Osteoblast (primary cell): ENCODE measurements at regions not wholly inside any gene's neighbourhood (a gene's known extent, or its start where the extent isn't known, plus 50 kb on each side); places are given as distances from the start of the nearest gene placed in this dataset.
"Not testable (repeated sequence)": the region's sequence is repeated elsewhere in the genome, so short reads cannot be mapped to it uniquely, and the experiment has no call there.

Experiments
- DNase-seq: peaks from one replicate; pipeline ENCODE4 v3.0.0; 2011; ENCODE audit warnings: low spot score, mixed read lengths; ENCODE audit not compliant: insufficient read length; ENCODE audit errors: missing footprints
- H2AFZ ChIP-seq: 2 replicates; pipeline ENCODE4 v1.6.0; 2011; ENCODE audit warnings: mild to moderate bottlenecking, low read length
- H3K27ac ChIP-seq: 2 replicates; pipeline ENCODE4 v1.5.1; 2011; ENCODE audit warnings: mild to moderate bottlenecking, low read depth, low read length, moderate library complexity
- H3K27me3 ChIP-seq: 2 replicates; pipeline ENCODE4 v1.6.0; 2012; ENCODE audit warnings: mild to moderate bottlenecking, control low read depth, inconsistent platforms, low read length, moderate library complexity; ENCODE audit not compliant: insufficient read depth
- H3K36me3 ChIP-seq: 2 replicates; pipeline ENCODE4 v1.5.1; 2011; ENCODE audit warnings: mild to moderate bottlenecking, low read length, control low read depth, moderate library complexity; ENCODE audit not compliant: insufficient read depth
- H3K4me1 ChIP-seq: 2 replicates; pipeline ENCODE4 v1.5.1; 2011; ENCODE audit warnings: mild to moderate bottlenecking, low read length, control low read depth, moderate library complexity; ENCODE audit not compliant: insufficient read depth
- H3K4me2 ChIP-seq: 2 replicates; pipeline ENCODE4 v1.6.0; 2011; ENCODE audit warnings: mild to moderate bottlenecking, low read length; ENCODE audit not compliant: insufficient read depth
- H3K4me3 ChIP-seq: fragments of 200-600 bp; sonication (generic); 3 replicates; pipeline ENCODE4 v1.5.1; 2012; ENCODE audit warnings: mild to moderate bottlenecking, low read length, inconsistent platforms; ENCODE audit not compliant: insufficient read depth
- H3K79me2 ChIP-seq: 2 replicates; pipeline ENCODE4 v1.6.0; 2012; ENCODE audit warnings: mild to moderate bottlenecking, low read length, control low read depth, inconsistent platforms; ENCODE audit not compliant: insufficient read depth
- H3K9me3 ChIP-seq: 2 replicates; pipeline ENCODE4 v1.5.1; 2011; ENCODE audit warnings: low read depth, low read length, control low read depth
- H4K20me1 ChIP-seq: 2 replicates; pipeline ENCODE4 v1.6.0; 2012; ENCODE audit warnings: mild to moderate bottlenecking, low read length, control low read depth; ENCODE audit not compliant: insufficient read depth
- TF ChIP-seq, protein P1 (sequence below): IDR thresholded peaks from 2 replicates; pipeline ENCODE4 v1.5.1; 2011; ENCODE audit warnings: mild to moderate bottlenecking, low read depth, low read length, moderate library complexity; ENCODE audit errors: extremely low read depth

DNA sequence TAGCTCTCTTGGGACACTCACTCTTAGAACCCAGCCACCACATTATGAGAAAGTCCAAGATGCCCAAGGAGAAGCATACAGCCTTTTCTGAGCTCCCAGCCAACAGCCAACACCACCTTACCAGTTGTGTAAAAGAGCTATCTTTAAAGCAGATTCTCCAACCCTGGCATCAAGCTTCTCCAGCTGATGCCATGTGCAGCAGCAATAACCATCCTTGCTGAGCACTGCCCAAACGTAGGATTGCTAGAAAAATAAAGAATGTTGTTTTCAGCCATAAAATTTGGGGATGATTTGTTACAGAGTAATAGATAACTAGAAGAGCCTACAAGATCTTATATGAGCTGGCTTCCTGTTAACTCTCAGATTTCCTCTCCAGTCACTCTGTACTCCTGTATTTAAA lies 443.7 kb upstream of the DYNLRB2 start:
- Histone ChIP-seq H3K4me2 (no peak overlapping the region), H3K4me1 (no peaks in the 10 kb centered on the region)

DNA sequence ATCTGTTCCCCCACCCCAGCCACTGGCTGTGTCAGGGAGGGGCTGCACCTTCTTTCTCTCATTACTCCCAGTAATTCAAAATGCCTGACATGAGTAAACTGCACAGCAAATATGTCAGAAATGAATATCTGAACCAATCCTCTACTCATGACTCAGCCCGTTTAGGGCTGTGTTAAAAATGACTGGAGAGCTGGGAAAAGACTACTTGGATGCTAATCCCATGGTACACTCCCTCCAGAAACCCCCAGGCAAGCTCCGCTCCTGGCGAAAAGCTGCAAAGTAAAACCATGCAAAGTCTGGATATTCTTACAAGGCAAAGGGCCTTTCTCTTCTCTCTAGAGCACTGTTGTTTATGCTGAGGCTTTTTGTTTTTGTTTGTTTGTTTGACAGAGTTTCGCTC lies 448.1 kb upstream of the DYNLRB2 start:
- DNase-seq, result peak; percentile 84
- no peak overlapping the region for H2AFZ ChIP-seq
- TF ChIP-seq, protein P1, sequence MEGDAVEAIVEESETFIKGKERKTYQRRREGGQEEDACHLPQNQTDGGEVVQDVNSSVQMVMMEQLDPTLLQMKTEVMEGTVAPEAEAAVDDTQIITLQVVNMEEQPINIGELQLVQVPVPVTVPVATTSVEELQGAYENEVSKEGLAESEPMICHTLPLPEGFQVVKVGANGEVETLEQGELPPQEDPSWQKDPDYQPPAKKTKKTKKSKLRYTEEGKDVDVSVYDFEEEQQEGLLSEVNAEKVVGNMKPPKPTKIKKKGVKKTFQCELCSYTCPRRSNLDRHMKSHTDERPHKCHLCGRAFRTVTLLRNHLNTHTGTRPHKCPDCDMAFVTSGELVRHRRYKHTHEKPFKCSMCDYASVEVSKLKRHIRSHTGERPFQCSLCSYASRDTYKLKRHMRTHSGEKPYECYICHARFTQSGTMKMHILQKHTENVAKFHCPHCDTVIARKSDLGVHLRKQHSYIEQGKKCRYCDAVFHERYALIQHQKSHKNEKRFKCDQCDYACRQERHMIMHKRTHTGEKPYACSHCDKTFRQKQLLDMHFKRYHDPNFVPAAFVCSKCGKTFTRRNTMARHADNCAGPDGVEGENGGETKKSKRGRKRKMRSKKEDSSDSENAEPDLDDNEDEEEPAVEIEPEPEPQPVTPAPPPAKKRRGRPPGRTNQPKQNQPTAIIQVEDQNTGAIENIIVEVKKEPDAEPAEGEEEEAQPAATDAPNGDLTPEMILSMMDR, result no peak

More for the DNA sequence above, 443.7 kb upstream of the DYNLRB2 start:
- H3K27ac ChIP-seq, result no peak overlapping the region
- peaks cover 2% of the 10 kb centered on the region for H3K9me3 ChIP-seq
- H3K79me2 ChIP-seq, result no peaks in the 10 kb centered on the region
- TF ChIP-seq, protein P1, result no peak
- DNase-seq, result no peak
- no peak overlapping the region for H3K4me3 ChIP-seq
- no peaks in the 10 kb centered on the region for H4K20me1 ChIP-seq
- H3K36me3 ChIP-seq, result no peaks in the 10 kb centered on the region
- no peaks in the 10 kb centered on the region for H3K27me3 ChIP-seq
- H2AFZ ChIP-seq, result no peak overlapping the region

DNA sequence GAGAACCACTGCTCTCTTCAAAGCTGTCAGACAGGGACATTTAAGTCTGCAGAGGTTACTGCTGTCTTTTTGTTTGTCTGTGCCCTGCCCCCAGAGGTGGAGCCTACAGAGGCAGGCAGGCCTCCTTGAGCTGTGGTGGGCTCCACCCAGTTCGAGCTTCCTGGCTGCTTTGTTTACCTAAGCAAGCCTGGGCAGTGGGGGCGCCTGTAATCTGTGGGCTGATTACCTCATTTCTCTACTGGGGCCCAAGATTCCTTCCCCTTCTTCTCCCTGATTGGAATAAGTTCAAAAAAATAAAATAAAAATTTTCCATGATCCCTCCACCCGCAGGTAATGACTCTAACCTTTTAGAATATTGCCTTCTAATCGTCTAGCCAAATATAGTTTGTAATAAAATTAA lies 449.3 kb upstream of the DYNLRB2 start:
- not testable (repeated sequence) for H3K27me3 ChIP-seq, H4K20me1 ChIP-seq, H3K4me2 ChIP-seq, H3K4me1 ChIP-seq, H3K27ac ChIP-seq, H3K4me3 ChIP-seq, H3K36me3 ChIP-seq, DNase-seq, H3K79me2 ChIP-seq, H2AFZ ChIP-seq, H3K9me3 ChIP-seq

More for the DNA sequence above, 448.1 kb upstream of the DYNLRB2 start:
- no peak overlapping the region for H3K4me3 ChIP-seq
- H3K4me1 ChIP-seq, result no peaks in the 10 kb centered on the region
- H3K79me2 ChIP-seq, result no peaks in the 10 kb centered on the region
- no peaks in the 10 kb centered on the region for H3K27me3 ChIP-seq
- H3K9me3 ChIP-seq, result peaks cover 2% of the 10 kb centered on the region
- no peaks in the 10 kb centered on the region for H3K36me3 ChIP-seq
- H3K27ac ChIP-seq, result no peak overlapping the region
- H3K4me2 ChIP-seq, result no peak overlapping the region
- no peaks in the 10 kb centered on the region for H4K20me1 ChIP-seq

DNA sequence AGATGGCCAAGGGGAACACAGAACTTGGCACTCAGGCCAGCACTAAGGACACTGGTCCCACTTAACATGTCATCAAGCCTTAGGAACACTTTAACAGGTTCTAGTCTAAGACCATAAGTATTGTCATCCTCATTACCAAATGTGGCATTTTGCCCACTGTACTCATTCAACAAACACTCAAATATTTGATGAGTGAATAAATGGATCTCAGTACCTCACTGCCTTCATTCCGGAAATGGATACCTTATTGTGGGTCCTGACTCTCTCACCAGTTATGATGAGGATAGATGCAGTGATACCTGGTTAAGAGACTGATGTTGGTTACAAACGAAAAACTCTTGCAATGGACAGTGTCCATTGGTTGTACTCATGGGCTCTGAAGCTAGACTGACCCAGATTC lies 455.2 kb upstream of the DYNLRB2 start:
- TF ChIP-seq, protein P1, result no peak
- Histone ChIP-seq H3K9me3 (no peaks in the 10 kb centered on the region), H3K27me3 (no peaks in the 10 kb centered on the region), H3K36me3 (no peaks in the 10 kb centered on the region), H3K4me2 (no peak overlapping the region), H3K27ac (no peak overlapping the region), H2AFZ (no peak overlapping the region), H3K79me2 (no peaks in the 10 kb centered on the region), H4K20me1 (no peaks in the 10 kb centered on the region), H3K4me3 (no peak overlapping the region), H3K4me1 (no peaks in the 10 kb centered on the region)
- DNase-seq, result no peak
